ENCODE measurements at regions not wholly inside any gene's neighbourhood (a gene's known extent, or its start where the extent isn't known, plus 50 kb on each side); places are given as distances from the start of the nearest gene placed in this dataset.
"Not testable (repeated sequence)": the region's sequence is repeated elsewhere in the genome, so short reads cannot be mapped to it uniquely, and the experiment has no call there.

DNA sequence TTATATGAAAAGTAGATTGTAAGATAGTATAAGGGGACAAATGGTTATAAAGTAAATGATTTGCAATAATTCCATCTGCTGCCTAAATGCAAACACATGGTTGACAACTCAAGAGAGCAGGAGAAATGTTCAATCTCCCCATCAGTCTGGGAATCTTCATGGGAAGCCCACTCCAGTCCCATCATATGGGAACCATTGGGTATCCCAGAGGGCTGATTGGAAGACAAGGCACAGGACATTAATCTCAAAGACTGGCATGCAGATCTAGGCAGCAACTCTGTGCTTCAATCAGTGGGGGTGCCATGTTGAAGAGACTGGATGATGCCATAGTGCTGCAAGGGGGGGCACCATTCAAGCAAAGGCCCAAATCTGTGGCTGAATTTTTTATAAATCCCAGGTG is 193.1 kb upstream of the PDE4D start:
- no peak overlapping the region for H3K4me3 Mint-ChIP-seq
- no peaks in the 10 kb centered on the region for H3K36me3 Mint-ChIP-seq (ENCODE audit: insufficient read depth)
- H3K4me1 Mint-ChIP-seq (ENCODE audit: low read depth): no peaks in the 10 kb centered on the region
- peaks cover 23% of the 10 kb centered on the region for H3K9me3 Mint-ChIP-seq
- ATAC-seq (no peak), DNase-seq (no peak)
- no peaks in the 10 kb centered on the region for H3K27me3 Mint-ChIP-seq (ENCODE audit: low read depth)

DNA sequence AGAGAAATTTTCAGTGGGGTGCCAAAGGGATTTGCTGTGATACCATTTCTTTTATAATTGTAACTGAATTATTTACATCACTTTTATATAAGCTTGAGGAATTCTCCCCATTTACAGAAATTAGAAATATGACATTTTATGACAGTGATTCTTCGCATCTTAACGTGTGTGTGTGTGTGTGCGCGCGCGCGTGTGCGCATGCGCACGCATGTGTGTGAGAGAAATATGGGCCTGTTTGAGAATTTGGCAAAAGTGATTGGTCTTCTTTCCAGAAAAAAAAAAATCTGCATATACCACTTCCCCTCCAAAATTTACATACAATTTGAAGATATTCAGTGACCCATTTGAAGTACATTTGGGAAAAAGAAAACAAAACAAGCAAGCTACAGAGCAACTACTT is 190.7 kb upstream of the PDE4D start:
- H3K4me1 Mint-ChIP-seq (ENCODE audit: low read depth): no peaks in the 10 kb centered on the region
- ATAC-seq (no peak), DNase-seq (no peak)
- H3K4me3 Mint-ChIP-seq: no peak overlapping the region
- no peaks in the 10 kb centered on the region for H3K36me3 Mint-ChIP-seq (ENCODE audit: insufficient read depth)
- peaks cover 27% of the 10 kb centered on the region for H3K9me3 Mint-ChIP-seq
- no peaks in the 10 kb centered on the region for H3K27me3 Mint-ChIP-seq (ENCODE audit: low read depth)

- Mint-ChIP-seq H3K4me1 (ENCODE audit: low read depth) (no peaks in the 10 kb centered on the region), H3K27me3 (ENCODE audit: low read depth) (no peaks in the 10 kb centered on the region), H3K36me3 (ENCODE audit: insufficient read depth) (no peaks in the 10 kb centered on the region), H3K9me3 (peaks cover 14% of the 10 kb centered on the region), H3K4me3 (no peak overlapping the region)
- ATAC-seq (no peak), DNase-seq (no peak)
These were observed 183.8 kb upstream of the PDE4D start for GRCh38 chr5:60077292-60077691.

- Mint-ChIP-seq H3K4me3 (no peak overlapping the region), H3K27me3 (ENCODE audit: low read depth) (no peaks in the 10 kb centered on the region), H3K4me1 (ENCODE audit: low read depth) (no peaks in the 10 kb centered on the region), H3K36me3 (ENCODE audit: insufficient read depth) (no peaks in the 10 kb centered on the region), H3K9me3 (peaks cover 14% of the 10 kb centered on the region)
- ATAC-seq (no peak), DNase-seq (no peak)
These were observed 183.2 kb upstream of the PDE4D start for GRCh38 chr5:60076746-60077145.

GRCh38 chr5:60066502-60066901 is 173.0 kb upstream of the PDE4D start:
- DNase-seq: no peak
- Mint-ChIP-seq H3K4me1 (ENCODE audit: low read depth) (no peaks in the 10 kb centered on the region), H3K36me3 (ENCODE audit: insufficient read depth) (no peaks in the 10 kb centered on the region), H3K27me3 (ENCODE audit: low read depth) (no peaks in the 10 kb centered on the region), H3K9me3 (peaks cover 10% of the 10 kb centered on the region), H3K4me3 (no peak overlapping the region)
- ATAC-seq: no peak

DNA sequence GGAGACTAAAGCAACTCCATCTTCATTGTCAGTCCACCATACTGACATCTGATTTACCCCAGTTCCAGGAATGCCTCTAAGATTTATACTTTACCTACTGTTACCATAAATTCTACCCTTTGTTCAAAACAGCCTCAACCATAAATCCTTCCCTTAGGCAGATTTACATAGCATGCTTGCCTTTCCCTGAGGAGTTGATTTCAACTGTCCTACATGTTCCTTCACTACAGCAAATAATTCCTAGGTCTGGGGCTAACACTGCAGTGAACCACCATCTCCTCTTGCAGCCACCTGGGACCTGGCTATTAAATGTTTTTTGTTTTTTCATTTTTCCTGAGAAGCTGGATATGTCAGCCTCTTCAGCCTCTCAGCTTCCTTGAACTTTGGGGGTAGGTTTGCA is 166.9 kb upstream of the PDE4D start:
- Mint-ChIP-seq H3K9me3 (peaks cover 4% of the 10 kb centered on the region), H3K36me3 (ENCODE audit: insufficient read depth) (no peaks in the 10 kb centered on the region), H3K4me1 (ENCODE audit: low read depth) (no peaks in the 10 kb centered on the region), H3K4me3 (no peak overlapping the region), H3K27me3 (ENCODE audit: low read depth) (no peaks in the 10 kb centered on the region)
- DNase-seq (no peak), ATAC-seq (no peak)

GRCh38 chr5:60056191-60056590 is 162.7 kb upstream of the PDE4D start:
- Mint-ChIP-seq H3K4me1 (ENCODE audit: low read depth) (no peaks in the 10 kb centered on the region), H3K36me3 (ENCODE audit: insufficient read depth) (no peaks in the 10 kb centered on the region), H3K27me3 (ENCODE audit: low read depth) (no peaks in the 10 kb centered on the region), H3K4me3 (no peak overlapping the region), H3K9me3 (peaks cover 14% of the 10 kb centered on the region)
- ATAC-seq (no peak), DNase-seq (no peak)

- no peaks in the 10 kb centered on the region for H3K27me3 Mint-ChIP-seq (ENCODE audit: low read depth)
- H3K4me1 Mint-ChIP-seq (ENCODE audit: low read depth): no peaks in the 10 kb centered on the region
- no peak for DNase-seq
- H3K9me3 Mint-ChIP-seq: peaks cover 18% of the 10 kb centered on the region
- H3K36me3 Mint-ChIP-seq (ENCODE audit: insufficient read depth): no peaks in the 10 kb centered on the region
- H3K4me3 Mint-ChIP-seq: no peak overlapping the region
- ATAC-seq: no peak
These were observed 161.6 kb upstream of the PDE4D start for GRCh38 chr5:60055168-60055567.

DNA sequence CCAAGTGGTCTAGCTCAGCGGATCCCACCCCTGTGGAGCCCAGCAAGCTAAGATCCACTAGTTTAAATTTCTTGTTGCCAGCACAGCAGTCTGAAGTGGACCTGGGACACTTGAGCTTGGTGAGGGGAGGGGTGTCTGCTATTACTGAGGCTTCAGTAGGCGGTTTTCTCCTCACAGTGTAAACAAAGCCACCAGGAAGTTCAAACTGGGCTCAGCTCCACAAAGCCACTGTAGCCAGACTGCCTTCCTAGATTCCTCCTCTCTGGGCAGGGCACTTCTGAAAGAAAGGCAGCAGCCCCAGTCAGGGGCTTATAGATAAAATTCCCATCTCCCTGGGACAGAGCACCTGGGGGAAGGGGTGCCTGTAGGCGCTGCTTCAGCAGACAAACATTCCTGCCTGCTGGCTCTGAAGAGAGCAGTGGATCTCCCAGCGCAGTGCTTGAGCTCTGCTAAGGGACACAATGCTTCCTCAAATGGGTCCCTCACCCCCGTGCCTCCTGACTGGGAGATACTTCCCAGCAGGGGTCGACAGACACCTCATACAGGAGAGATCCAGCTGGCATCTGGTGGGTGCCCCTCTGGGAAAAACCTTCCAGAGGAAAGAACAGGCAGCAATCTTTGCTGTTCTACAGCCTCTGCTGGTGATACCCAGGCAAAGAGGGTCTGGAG is 148.6 kb upstream of the PDE4D start:
- H3K27me3 Mint-ChIP-seq (ENCODE audit: low read depth); H3K4me1 Mint-ChIP-seq (ENCODE audit: low read depth); H3K9me3 Mint-ChIP-seq; H3K4me3 Mint-ChIP-seq; DNase-seq; ATAC-seq; H3K36me3 Mint-ChIP-seq (ENCODE audit: insufficient read depth): not testable (repeated sequence)

- H3K36me3 Mint-ChIP-seq (ENCODE audit: insufficient read depth); ATAC-seq; H3K4me3 Mint-ChIP-seq; DNase-seq; H3K4me1 Mint-ChIP-seq (ENCODE audit: low read depth); H3K27me3 Mint-ChIP-seq (ENCODE audit: low read depth): not testable (repeated sequence)
- peaks cover 12% of the 10 kb centered on the region for H3K9me3 Mint-ChIP-seq
These were observed 148.0 kb upstream of the PDE4D start for GRCh38 chr5:60041508-60041907.

DNA sequence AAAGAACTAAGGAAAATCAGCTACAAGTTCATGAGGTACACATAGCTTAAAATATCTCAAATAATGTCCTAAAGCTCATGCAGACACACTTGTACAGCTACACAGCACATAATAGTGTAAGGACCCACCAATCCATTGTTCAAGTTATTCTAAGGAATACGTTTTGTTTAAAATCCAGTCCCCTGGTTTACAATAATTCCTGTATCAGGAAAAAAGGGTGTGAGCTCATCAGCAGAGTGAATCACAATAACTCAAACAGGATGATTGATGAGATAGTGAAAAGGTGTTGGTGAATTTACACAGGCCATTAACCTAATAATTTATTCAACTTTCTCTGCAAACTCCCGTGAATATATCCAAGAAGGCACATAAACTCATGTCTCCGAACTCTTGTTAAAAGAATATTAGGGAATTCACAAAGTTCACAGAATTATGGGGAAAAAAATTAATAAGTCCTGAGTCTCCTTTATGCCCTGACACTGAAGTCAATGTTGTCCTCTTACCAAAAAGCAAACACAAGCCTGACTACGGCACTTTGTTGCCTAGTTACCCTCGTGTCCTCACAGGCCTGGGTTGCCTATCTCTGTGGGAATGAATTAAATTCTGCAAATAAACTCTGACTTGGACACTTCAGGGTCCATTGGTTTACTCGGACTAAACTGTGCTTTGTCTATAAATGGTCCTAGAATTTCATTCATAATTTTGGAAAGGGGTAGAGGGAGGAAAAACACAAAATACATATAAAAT is 142.8 kb upstream of the PDE4D start:
- Mint-ChIP-seq H3K4me3 (no peak overlapping the region), H3K27me3 (ENCODE audit: low read depth) (no peaks in the 10 kb centered on the region), H3K4me1 (ENCODE audit: low read depth) (no peaks in the 10 kb centered on the region), H3K36me3 (ENCODE audit: insufficient read depth) (peaks cover 1% of the 10 kb centered on the region), H3K9me3 (peaks cover 8% of the 10 kb centered on the region)
- ATAC-seq (no peak), DNase-seq (no peak)

- H3K4me3 Mint-ChIP-seq: no peak overlapping the region
- H3K9me3 Mint-ChIP-seq: no peaks in the 10 kb centered on the region
- ATAC-seq: no peak
- no peak for DNase-seq
- H3K36me3 Mint-ChIP-seq (ENCODE audit: insufficient read depth): no peaks in the 10 kb centered on the region
- no peaks in the 10 kb centered on the region for H3K27me3 Mint-ChIP-seq (ENCODE audit: low read depth)
- H3K4me1 Mint-ChIP-seq (ENCODE audit: low read depth): no peaks in the 10 kb centered on the region
These were observed 132.6 kb upstream of the PDE4D start for GRCh38 chr5:60026161-60026560.

DNA sequence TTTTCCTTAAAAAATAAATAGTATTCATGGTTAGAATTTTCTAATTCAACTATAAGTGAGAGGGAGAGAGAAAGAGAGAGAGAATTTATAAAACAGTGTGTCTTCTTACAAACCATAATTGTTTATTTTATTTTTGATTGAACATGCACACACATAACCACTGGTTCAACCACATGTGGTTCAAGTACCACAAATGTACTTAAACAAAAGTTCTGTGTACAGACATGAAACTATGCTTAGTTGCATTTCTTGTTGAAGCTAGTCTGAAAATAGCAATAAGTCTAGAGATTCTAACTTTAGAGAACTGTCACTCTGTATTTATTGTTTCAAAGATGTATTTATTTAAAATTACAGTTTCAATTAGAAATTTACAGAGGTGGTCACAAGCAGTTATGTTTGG is 130.6 kb upstream of the PDE4D start:
- no peak for DNase-seq
- Mint-ChIP-seq H3K27me3 (ENCODE audit: low read depth) (no peaks in the 10 kb centered on the region), H3K9me3 (no peaks in the 10 kb centered on the region), H3K4me3 (no peak overlapping the region), H3K36me3 (ENCODE audit: insufficient read depth) (no peaks in the 10 kb centered on the region), H3K4me1 (ENCODE audit: low read depth) (no peaks in the 10 kb centered on the region)
- no peak for ATAC-seq

DNA sequence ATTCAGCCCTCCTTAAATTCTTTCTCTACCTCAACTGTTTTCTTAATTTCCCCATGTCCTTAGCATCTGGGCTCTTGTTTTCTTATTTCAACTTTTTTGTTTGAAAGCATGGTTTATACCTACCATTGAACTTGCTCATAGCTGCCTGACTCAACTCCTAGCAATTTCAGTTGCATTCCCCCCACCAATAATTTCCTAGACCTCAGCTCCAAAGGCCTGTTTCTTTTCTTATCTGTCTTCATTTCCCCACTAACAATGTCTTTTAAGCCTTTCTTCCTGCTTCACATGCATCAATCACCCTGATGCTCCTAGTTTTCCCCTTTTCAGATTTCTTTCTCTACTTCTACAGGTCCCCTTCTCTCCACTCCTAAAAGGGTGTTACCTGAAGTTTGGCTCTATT is 129.7 kb upstream of the PDE4D start:
- Mint-ChIP-seq H3K36me3 (ENCODE audit: insufficient read depth) (no peaks in the 10 kb centered on the region), H3K27me3 (ENCODE audit: low read depth) (no peaks in the 10 kb centered on the region), H3K4me1 (ENCODE audit: low read depth) (no peaks in the 10 kb centered on the region), H3K4me3 (no peak overlapping the region), H3K9me3 (no peaks in the 10 kb centered on the region)
- DNase-seq: no peak
- ATAC-seq: no peak

GRCh38 chr5:60020457-60020856 is 126.9 kb upstream of the PDE4D start:
- H3K27me3 Mint-ChIP-seq (ENCODE audit: low read depth): no peaks in the 10 kb centered on the region
- no peaks in the 10 kb centered on the region for H3K4me1 Mint-ChIP-seq (ENCODE audit: low read depth)
- ATAC-seq (no peak), DNase-seq (no peak)
- peaks cover 8% of the 10 kb centered on the region for H3K9me3 Mint-ChIP-seq
- no peak overlapping the region for H3K4me3 Mint-ChIP-seq
- H3K36me3 Mint-ChIP-seq (ENCODE audit: insufficient read depth): no peaks in the 10 kb centered on the region
